BE2C (cell line): ENCODE measurements at regions not wholly inside any gene's neighbourhood (a gene's known extent, or its start where the extent isn't known, plus 50 kb on each side); places are given as distances from the start of the nearest gene placed in this dataset.
A peak's percentile ranks its signal among the peaks of the same experiment; 100 is the strongest.

Source experiments
- DNase-seq: peaks from one replicate; pipeline ENCODE4 v3.0.0-alpha.2; 2020
- H3K27me3 ChIP-seq: fragments of 250-450 bp; sonication (Bioruptor Pico); 2 replicates; pipeline ENCODE4 v1.5.1; 2020; ENCODE audit warnings: mild to moderate bottlenecking
- H3K36me3 ChIP-seq: fragments of 250-450 bp; sonication (Bioruptor Pico); 2 replicates; pipeline ENCODE4 v1.5.1; 2020; ENCODE audit warnings: mild to moderate bottlenecking
- H3K4me1 ChIP-seq: fragments of 250-450 bp; sonication (Bioruptor Pico); 2 replicates; pipeline ENCODE4 v1.5.1; 2020
- H3K4me3 ChIP-seq: 2 replicates; pipeline ENCODE4 v1.5.1; 2011; ENCODE audit warnings: low read depth, low read length
- H3K9me3 ChIP-seq: fragments of 250-450 bp; sonication (Bioruptor Pico); 2 replicates; pipeline ENCODE4 v1.5.1; 2020
- TF ChIP-seq, protein P1 (sequence below): IDR thresholded peaks from 2 replicates; pipeline ENCODE4 v1.5.1; 2012; ENCODE audit warnings: mild to moderate bottlenecking, low read depth, low read length

DNA sequence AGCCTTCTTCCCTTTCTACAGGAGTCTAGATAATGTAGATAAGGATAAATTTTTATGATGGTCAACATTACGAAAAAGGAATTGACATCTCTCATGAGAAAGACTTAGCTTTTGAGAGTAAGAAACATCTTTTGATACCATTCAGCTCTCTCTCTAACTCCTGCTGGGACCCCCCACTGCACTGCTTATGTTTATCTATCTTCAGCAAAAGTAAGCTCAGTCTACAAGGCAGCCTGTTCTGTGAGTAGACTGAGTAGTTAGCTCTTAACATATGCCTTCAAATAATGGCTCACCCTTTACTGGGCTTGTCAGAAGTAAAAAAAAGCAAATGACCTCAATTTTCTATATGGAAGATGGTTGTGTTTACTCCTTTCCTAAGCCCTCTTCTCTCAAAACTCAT, 372.2 kb upstream of the CDH11 start:
- Histone ChIP-seq H3K36me3 (no peaks in the 10 kb centered on the region), H3K9me3 (no peaks in the 10 kb centered on the region)
- no peak for DNase-seq

DNA sequence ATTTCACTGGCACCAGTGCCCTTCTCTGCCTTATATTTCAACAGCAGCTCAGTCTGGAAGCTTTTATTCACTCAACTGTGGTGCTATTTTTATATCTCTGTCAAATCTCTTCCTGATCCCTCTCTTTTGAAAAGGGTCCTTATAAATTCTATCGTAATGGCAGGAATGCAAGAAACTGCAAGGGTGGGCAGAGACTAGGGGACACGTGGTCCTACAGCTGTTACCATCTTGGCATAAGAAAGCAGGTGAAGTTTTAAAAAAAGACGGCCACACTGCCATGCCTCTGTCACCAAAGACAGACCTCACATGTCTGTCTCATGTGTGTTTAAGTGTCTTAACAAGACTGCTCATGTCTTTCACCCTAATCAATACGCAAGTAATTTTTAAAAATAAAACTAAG, 368.4 kb upstream of the CDH11 start:
- no peaks in the 10 kb centered on the region; the same call in 1 of the 2 replicates for H3K9me3 ChIP-seq
- H3K4me3 ChIP-seq: no peak overlapping the region
- H3K36me3 ChIP-seq: no peaks in the 10 kb centered on the region
- TF ChIP-seq, protein P1, sequence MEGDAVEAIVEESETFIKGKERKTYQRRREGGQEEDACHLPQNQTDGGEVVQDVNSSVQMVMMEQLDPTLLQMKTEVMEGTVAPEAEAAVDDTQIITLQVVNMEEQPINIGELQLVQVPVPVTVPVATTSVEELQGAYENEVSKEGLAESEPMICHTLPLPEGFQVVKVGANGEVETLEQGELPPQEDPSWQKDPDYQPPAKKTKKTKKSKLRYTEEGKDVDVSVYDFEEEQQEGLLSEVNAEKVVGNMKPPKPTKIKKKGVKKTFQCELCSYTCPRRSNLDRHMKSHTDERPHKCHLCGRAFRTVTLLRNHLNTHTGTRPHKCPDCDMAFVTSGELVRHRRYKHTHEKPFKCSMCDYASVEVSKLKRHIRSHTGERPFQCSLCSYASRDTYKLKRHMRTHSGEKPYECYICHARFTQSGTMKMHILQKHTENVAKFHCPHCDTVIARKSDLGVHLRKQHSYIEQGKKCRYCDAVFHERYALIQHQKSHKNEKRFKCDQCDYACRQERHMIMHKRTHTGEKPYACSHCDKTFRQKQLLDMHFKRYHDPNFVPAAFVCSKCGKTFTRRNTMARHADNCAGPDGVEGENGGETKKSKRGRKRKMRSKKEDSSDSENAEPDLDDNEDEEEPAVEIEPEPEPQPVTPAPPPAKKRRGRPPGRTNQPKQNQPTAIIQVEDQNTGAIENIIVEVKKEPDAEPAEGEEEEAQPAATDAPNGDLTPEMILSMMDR: no peak
- no peaks in the 10 kb centered on the region for H3K27me3 ChIP-seq
- no peak for DNase-seq
- H3K4me1 ChIP-seq: no peaks in the 10 kb centered on the region; the same call in 1 of the 2 replicates

More for the DNA sequence above, 372.2 kb upstream of the CDH11 start:
- TF ChIP-seq, protein P1: no peak
- no peak overlapping the region for H3K4me3 ChIP-seq
- no peaks in the 10 kb centered on the region; the same call in 1 of the 2 replicates for H3K4me1 ChIP-seq
- H3K27me3 ChIP-seq: no peaks in the 10 kb centered on the region

GRCh38 chr16:65489531-65490023, 367.7 kb upstream of the CDH11 start:
- Histone ChIP-seq H3K9me3 (no peaks in the 10 kb centered on the region; the same call in 1 of the 2 replicates), H3K27me3 (no peaks in the 10 kb centered on the region), H3K4me3 (no peak overlapping the region), H3K36me3 (no peaks in the 10 kb centered on the region), H3K4me1 (no peaks in the 10 kb centered on the region; the same call in 1 of the 2 replicates)
- TF ChIP-seq, protein P1: no peak
- peak; percentile 18 for DNase-seq

DNA sequence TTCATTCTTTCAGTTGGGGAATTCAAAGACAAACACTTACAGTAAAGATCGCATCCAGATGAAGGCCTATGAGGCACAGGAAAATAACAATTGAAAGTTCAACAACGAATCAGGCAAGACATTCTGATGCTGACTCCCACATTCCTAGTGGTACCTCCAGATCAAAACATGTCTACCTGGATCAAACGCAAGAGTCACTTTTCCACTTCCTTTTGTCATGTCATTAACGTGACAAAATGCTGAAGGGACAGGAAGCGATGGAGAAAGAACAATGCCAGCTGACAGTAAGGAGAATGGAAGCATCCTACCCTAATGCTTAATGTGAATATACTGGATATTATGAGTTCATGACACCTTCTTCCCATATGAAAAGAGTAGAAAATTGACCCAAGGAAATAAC, 365.4 kb upstream of the CDH11 start:
- Histone ChIP-seq H3K4me1 (no peaks in the 10 kb centered on the region; the same call in 1 of the 2 replicates), H3K36me3 (no peaks in the 10 kb centered on the region), H3K9me3 (no peaks in the 10 kb centered on the region; the same call in 1 of the 2 replicates), H3K4me3 (no peak overlapping the region), H3K27me3 (no peaks in the 10 kb centered on the region)
- no peak for DNase-seq
- TF ChIP-seq, protein P1: no peak

DNA sequence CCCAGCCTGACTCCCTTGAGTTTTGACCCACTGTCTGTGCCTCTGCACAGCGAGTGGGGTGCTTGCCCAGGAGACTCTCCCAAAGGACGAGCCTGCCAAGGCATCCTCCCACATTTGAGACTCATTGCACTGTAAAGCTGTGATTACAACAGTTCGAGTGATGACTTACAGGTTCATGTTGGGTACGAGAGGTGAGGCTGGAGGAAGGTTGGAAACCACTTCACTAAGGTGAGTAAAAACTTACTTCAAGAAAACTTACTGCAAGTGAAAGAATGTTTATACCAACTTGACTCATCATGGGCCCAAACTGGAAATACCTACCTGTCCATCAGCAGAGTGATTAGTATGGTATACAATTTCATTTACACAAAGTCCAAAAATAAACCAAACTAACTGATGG, 360.1 kb upstream of the CDH11 start:
- H3K36me3 ChIP-seq: no peaks in the 10 kb centered on the region
- H3K9me3 ChIP-seq: no peaks in the 10 kb centered on the region; the same call in 1 of the 2 replicates
- H3K27me3 ChIP-seq: no peaks in the 10 kb centered on the region
- H3K4me3 ChIP-seq: no peak overlapping the region
- no peak for DNase-seq
- TF ChIP-seq, protein P1: no peak
- no peaks in the 10 kb centered on the region for H3K4me1 ChIP-seq

- Histone ChIP-seq H3K36me3 (no peaks in the 10 kb centered on the region), H3K27me3 (no peaks in the 10 kb centered on the region), H3K4me3 (no peak overlapping the region), H3K4me1 (no peaks in the 10 kb centered on the region), H3K9me3 (no peaks in the 10 kb centered on the region)
- no peak for DNase-seq
- TF ChIP-seq, protein P1: no peak
Observed at GRCh38 chr16:65480281-65481091, 358.6 kb upstream of the CDH11 start.
